ENCODE measurements at regions not wholly inside any gene's neighbourhood (a gene's known extent, or its start where the extent isn't known, plus 50 kb on each side); places are given as distances from the start of the nearest gene placed in this dataset.

GRCh38 chrX:149198980-149199732 lies 305.9 kb downstream of the IDS start:
- no peak overlapping the region for H3K4me3 ChIP-seq (ENCODE audit: low read length)
- no peaks in the 10 kb centered on the region for H3K27me3 ChIP-seq (ENCODE audit: control insufficient read depth, low read length)
- no peak overlapping the region for H3K27ac ChIP-seq (ENCODE audit: low read depth, low read length)
- no peaks in the 10 kb centered on the region for H3K36me3 ChIP-seq (ENCODE audit: control insufficient read depth, low read length)
- H3K9me2 ChIP-seq (replicated peaks; ENCODE audit: control insufficient read depth, low read length), result no peaks in the 10 kb centered on the region
- no peaks in the 10 kb centered on the region for H3K4me1 ChIP-seq (ENCODE audit: control insufficient read depth, low read length)
- H3F3A ChIP-seq (ENCODE audit: control insufficient read depth, insufficient read depth), result no peaks in the 10 kb centered on the region
- H4K20me1 ChIP-seq (ENCODE audit: control insufficient read depth, insufficient read depth, low read depth, low read length), result no peaks in the 10 kb centered on the region
- no peaks in the 10 kb centered on the region for H3K9me3 ChIP-seq (ENCODE audit: control insufficient read depth, insufficient read depth, low read length)
- no peak for TF ChIP-seq CTCF (IDR thresholded peaks at IDR 0.05; ENCODE audit: low read depth, low read length, poor library complexity, severe bottlenecking)
- no peak for TF ChIP-seq EZH2phosphoT487 (IDR thresholded peaks at IDR 0.05; ENCODE audit: borderline replicate concordance, low read length)
- no peak overlapping the region for H3K4me2 ChIP-seq (ENCODE audit: low read length)
- no peaks in the 10 kb centered on the region for H3K79me2 ChIP-seq (ENCODE audit: control insufficient read depth, low read length)

- no peaks in the 10 kb centered on the region for H3F3A ChIP-seq (ENCODE audit: control insufficient read depth, insufficient read depth)
- H3K36me3 ChIP-seq (ENCODE audit: control insufficient read depth, low read length), result no peaks in the 10 kb centered on the region
- no peak overlapping the region for H3K4me2 ChIP-seq (ENCODE audit: low read length)
- TF ChIP-seq EZH2phosphoT487 (IDR thresholded peaks at IDR 0.05; ENCODE audit: borderline replicate concordance, low read length), result no peak
- no peak for TF ChIP-seq CTCF (IDR thresholded peaks at IDR 0.05; ENCODE audit: low read depth, low read length, poor library complexity, severe bottlenecking)
- H3K27me3 ChIP-seq (ENCODE audit: control insufficient read depth, low read length), result no peaks in the 10 kb centered on the region
- no peaks in the 10 kb centered on the region for H4K20me1 ChIP-seq (ENCODE audit: control insufficient read depth, insufficient read depth, low read depth, low read length)
- no peaks in the 10 kb centered on the region for H3K9me3 ChIP-seq (ENCODE audit: control insufficient read depth, insufficient read depth, low read length)
- no peaks in the 10 kb centered on the region for H3K79me2 ChIP-seq (ENCODE audit: control insufficient read depth, low read length)
- no peaks in the 10 kb centered on the region for H3K4me1 ChIP-seq (ENCODE audit: control insufficient read depth, low read length)
- no peak overlapping the region for H3K4me3 ChIP-seq (ENCODE audit: low read length)
- H3K27ac ChIP-seq (ENCODE audit: low read depth, low read length), result no peak overlapping the region
- no peaks in the 10 kb centered on the region for H3K9me2 ChIP-seq (replicated peaks; ENCODE audit: control insufficient read depth, low read length)
Measured at GRCh38 chrX:149185087-149185486, 320.0 kb downstream of the IDS start.

GRCh38 chrX:149161435-149162088 lies 343.5 kb downstream of the IDS start:
- Histone ChIP-seq H3K4me2 (ENCODE audit: low read length) (no peak overlapping the region), H3K36me3 (ENCODE audit: control insufficient read depth, low read length) (no peaks in the 10 kb centered on the region), H3K9me3 (ENCODE audit: control insufficient read depth, insufficient read depth, low read length) (no peaks in the 10 kb centered on the region), H3F3A (ENCODE audit: control insufficient read depth, insufficient read depth) (no peaks in the 10 kb centered on the region), H3K79me2 (ENCODE audit: control insufficient read depth, low read length) (no peaks in the 10 kb centered on the region), H4K20me1 (ENCODE audit: control insufficient read depth, insufficient read depth, low read depth, low read length) (no peaks in the 10 kb centered on the region), H3K4me3 (ENCODE audit: low read length) (no peak overlapping the region), H3K27me3 (ENCODE audit: control insufficient read depth, low read length) (no peaks in the 10 kb centered on the region), H3K27ac (ENCODE audit: low read depth, low read length) (no peak overlapping the region), H3K9me2 (replicated peaks; ENCODE audit: control insufficient read depth, low read length) (no peaks in the 10 kb centered on the region), H3K4me1 (ENCODE audit: control insufficient read depth, low read length) (peaks cover 8% of the 10 kb centered on the region)
- TF ChIP-seq CTCF (IDR thresholded peaks at IDR 0.05; ENCODE audit: low read depth, low read length, poor library complexity, severe bottlenecking) (no peak), EZH2phosphoT487 (IDR thresholded peaks at IDR 0.05; ENCODE audit: borderline replicate concordance, low read length) (no peak)

Measured in DOHH2 (cell line).